Inflammatory macrophage treated with lipopolysaccharide for 1 hour (primary cell): ENCODE measurements at regions not wholly inside any gene's neighbourhood (a gene's known extent, or its start where the extent isn't known, plus 50 kb on each side); places are given as distances from the start of the nearest gene placed in this dataset.

Source experiments
- DNase-seq, 2 donors: peaks; one replicate each; pipeline ENCODE4 v3.0.0-alpha.2; 2020 to 2022

GRCh38 chr5:97737608-97738007 lies 554.6 kb upstream of the RIOK2 start:
- DNase-seq, result no peak

GRCh38 chr5:97745817-97746216 lies 562.8 kb upstream of the RIOK2 start:
- no peak for DNase-seq

- no peak for DNase-seq
Measured at GRCh38 chr5:97750576-97750975, 567.5 kb upstream of the RIOK2 start.

DNA sequence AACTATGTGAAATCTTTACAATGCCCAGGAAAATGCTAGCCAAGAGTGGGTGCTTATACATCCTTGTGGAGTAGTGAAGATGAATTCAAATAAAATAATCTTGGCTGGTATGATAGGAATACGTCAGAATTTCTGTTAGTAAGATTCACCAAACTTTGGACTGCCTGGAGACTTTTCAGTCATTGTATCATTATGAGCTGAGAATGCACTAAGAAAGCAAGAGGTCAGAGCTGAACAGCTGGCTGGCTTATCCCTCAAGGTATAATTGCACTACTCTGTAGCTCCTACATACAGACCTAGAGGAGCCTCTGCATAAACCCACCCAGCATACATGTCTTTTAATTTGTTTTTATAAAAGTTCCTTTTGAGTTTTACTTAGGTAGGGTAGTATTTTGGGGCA lies 568.5 kb upstream of the RIOK2 start:
- no peak for DNase-seq

- no peak for DNase-seq
Measured at GRCh38 chr5:97752871-97753270, 569.8 kb upstream of the RIOK2 start.

GRCh38 chr5:97762483-97762882 lies 579.4 kb upstream of the RIOK2 start:
- no peak for DNase-seq

DNA sequence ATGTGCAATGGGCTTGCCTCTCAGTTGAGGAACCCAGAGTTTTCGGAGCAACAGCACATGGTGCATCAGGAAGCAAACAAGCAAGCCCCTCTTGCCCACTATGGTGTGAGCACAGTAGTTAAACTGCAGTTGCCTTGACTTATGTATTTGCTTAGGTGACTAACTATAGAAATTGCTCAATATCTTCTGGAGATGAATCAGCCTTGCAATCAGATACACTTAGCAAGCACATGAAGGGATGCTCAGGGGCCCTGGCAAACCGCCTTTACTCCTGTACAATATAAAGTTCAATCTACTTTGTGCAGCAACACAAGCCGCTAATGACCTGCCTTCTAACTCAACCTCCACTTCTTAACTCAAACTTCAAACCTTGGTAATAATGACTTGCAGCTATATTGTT lies 581.7 kb upstream of the RIOK2 start:
- DNase-seq, result no peak

- no peak for DNase-seq
Measured at GRCh38 chr5:97778451-97778850, 595.4 kb upstream of the RIOK2 start.

DNA sequence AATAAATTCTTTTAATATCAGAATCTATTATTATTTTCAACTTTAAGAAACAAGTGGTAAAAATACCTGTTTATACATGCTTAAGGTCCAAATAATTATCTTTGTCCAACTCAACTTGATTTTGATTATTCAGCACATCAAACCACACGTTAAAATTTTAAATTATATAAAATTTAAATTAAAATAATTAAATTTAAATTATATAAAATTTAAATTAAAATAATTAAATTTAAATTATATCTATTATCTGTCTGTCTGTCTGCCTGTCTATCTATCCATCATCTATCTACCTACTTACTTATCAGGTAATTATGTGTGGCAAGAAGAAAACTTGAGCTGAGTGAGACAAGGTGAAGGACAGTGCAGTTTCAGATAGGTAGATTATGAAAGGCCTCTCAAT lies 605.3 kb upstream of the RIOK2 start:
- no peak for DNase-seq

DNA sequence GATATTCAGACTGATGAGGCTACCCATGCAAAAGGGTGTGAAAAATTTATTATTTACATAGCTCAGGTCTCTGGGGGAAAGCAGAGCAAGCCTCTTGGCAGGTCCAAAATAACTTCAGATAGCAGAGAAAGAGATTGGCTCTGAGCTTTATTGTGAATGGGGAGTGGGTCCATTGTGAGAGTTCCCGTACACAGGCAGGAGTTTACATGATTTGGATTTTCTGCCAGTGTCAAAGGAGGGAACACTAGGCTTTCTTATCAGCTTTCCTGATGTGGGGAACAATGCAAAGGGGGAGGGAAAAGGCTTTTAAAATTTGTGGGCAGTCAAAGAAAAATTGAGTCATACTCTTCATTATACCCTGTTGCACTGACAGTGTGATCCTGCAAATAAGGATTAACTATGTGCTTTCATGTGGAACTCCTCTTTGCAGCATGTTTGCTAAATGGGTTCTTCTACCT lies 615.0 kb upstream of the RIOK2 start:
- DNase-seq, result no peak

DNA sequence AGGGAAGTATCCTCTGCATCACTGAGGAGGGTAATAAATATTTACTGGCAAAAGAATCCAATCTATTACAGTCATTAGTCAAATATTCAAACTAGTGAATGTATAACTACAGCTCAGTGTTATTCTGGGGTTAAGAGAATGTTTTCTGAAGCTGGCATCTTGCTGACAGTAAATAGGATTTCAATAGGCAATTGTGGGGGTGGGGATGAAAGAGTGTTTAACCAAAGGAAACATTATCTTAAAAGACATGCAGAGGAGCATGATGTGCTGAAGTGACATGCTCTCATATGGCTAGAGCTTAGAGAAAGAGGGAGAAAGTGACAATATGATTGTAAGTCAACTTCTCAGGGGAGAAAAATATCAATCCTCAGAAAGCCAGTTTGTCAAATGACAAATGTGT lies 618.4 kb upstream of the RIOK2 start:
- no peak for DNase-seq

GRCh38 chr5:97820138-97820537 lies 637.1 kb upstream of the RIOK2 start:
- DNase-seq, result no peak

DNA sequence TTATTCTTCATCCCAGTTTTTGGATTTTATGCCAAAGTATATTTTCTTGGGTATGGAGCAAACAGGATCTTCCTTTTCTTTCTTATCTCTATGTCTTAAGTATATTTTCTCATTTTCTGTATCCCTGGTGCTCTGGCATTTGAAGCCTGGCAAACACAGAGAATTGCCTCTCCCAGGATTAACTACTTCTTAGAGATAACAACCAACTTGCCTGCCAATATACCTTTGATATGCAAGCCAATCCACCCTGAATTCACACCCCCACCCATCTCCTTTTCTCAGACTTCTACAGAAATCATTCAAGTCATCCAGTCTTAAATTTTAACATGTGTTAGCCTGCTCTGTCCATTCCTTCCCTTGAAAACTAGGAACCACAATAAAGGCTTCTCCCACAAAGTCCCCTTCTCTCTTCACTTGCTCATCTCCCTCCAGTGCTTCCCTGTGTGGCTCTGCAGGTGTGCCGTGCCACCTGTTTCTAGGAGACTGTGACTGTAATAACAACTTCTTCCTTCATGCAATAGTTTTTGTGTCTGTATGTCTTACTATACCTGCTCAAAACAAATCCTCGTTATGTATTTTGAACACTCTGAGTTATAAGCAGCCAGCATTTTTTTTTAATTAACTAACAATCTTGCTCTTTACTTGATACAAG lies 649.7 kb upstream of the RIOK2 start:
- no peak for DNase-seq

DNA sequence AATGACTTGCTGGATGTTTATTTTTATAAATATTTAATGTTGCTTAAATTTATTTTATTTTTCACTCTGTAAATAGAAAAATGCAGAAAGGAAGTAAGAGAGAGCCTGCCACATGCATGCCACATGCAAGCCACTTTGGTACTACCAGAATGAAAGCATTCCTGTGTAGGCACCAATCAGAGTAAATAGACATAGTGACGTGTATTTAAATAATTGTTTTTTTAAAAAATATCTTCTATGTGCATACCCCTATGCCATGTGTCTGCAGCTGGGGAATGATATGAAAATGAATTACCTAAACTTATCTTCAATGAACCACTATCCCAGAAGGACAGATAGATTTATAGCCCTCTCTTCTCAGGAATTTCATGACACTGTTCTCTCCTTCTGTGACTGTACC lies 651.5 kb upstream of the RIOK2 start:
- DNase-seq, result no peak

GRCh38 chr5:97835112-97835511 lies 652.1 kb upstream of the RIOK2 start:
- DNase-seq, result no peak

DNA sequence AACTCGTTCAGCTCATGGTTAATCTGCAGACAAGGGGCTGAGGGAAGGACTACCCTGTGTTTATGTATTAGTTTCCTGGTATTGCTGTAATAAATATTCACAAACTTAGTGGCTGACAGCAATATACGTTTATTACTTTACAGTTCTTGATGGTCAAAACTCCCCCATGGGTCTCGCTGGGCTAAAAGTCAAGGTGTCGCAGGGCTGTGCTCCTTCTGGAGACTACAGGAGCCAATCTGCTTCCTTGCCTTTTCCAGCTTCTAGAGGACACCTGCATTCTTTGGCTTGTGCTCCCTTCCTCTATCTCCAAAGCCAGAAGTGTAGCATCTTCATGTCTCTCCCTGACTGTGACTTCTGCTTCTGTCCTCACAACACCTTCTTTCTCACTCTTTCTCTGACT lies 653.8 kb upstream of the RIOK2 start:
- DNase-seq, result no peak

DNA sequence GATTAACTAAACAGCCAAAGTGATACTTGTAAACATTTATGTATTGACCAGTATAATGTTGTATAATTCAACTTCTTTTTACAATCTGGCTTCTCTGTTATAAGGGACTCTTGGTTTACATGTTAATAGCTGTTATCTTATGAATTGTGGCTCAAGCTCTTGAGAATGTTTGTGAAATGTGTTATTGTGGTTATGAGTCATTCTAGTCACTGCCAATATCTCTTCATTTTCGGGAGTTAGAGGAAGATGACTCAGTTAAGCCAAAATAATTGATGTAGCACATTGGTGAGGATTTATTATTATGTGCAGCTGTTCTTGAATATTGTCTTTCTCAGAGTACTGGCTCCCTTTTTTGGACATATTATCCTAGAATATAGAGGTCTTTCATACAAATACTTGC lies 655.2 kb upstream of the RIOK2 start:
- no peak for DNase-seq

GRCh38 chr5:97839341-97840086 lies 656.5 kb upstream of the RIOK2 start:
- no peak for DNase-seq

DNA sequence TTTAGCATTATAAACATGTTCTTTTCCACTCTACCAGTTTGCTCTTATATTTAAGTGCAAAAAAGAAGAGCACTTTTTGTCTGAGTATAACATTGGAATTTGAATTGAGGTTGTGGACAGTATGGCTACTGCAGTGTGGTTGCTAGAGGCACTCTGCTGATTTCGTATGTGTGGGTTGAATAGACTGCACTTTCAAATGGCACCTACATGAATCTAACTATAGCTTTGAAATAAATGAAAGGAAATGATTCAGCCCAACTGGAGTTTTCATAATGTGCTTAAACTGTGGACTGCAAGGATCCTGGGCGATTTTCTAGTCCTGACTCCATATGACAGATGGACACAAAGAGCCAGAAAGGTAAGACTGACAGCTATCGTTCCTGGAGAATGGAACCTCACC lies 657.6 kb upstream of the RIOK2 start:
- DNase-seq, result no peak

DNA sequence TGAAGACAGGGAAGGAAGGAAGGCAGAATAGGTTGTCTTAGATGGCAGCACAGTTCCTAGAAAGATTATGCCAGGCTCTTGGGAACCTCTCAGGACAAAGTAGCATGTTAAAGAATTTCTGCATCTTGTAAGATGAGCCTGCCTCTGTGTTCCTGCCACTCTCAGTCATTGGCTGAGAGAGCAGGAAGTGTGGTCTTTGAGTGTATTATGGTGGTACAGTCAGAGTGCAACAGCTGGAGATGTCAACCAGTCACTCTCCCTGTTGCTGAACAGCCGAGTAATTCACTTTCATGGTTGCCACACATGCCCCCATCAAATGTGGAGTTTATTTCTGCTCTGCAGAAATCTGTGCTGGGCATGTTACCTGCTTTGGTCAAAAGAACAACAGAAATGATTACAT lies 659.6 kb upstream of the RIOK2 start:
- DNase-seq, result no peak

DNA sequence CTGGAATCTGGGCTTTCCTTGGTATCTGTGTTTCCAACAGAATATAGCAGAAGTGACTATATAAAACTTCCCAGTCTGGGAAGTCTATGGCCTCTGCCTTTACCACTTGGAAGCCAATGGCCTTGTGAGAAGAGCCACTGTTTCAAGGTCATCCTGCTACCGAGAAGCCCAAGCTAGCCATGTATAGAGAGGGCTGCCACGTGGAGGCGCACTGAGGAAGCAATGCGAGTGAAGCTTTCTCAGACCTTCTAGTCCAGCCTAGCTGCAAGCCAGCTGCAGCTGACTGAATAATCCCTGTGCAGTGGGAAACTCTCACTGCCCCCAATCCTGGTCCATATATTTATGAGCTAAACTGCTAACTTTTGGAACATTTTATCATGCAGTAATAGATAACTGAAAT lies 661.8 kb upstream of the RIOK2 start:
- DNase-seq, result no peak

GRCh38 chr5:97846643-97847042 lies 663.6 kb upstream of the RIOK2 start:
- no peak for DNase-seq

DNA sequence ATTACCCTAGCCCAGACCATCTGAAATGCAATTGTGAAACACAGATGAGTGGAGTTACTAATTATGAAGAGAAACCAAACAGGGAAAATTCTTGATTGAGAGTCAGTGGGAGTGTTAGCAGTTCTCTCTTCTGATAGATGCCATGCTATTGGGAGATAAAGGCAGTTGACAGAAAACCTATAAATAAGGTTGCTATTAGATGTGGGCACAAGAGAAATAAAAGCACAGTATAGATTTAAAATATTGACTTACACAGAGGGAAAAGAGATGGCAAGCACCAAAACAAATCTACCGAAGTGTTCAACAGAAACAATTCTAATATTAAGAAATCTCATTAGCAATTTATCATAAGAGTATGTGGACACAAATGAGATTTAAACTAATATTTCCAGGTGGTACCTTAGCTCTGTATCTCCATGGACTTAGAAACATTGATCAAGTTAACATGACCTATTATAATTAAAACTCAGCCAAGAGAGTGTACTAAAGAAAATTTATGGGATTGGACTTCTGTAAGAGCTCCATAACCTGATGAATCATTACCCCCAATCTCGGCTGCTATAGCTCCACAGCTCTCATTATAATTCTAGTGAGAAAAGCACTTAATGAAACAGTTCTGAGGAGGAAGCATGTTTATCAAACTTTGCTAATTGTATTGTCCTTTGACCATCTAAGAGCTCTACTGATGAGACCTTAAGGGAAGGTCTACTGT lies 665.0 kb upstream of the RIOK2 start:
- no peak for DNase-seq

GRCh38 chr5:97851036-97851435 lies 668.0 kb upstream of the RIOK2 start:
- DNase-seq, result no peak
